GM21447 (cell line): ENCODE measurements at regions not wholly inside any gene's neighbourhood (a gene's known extent, or its start where the extent isn't known, plus 50 kb on each side); places are given as distances from the start of the nearest gene placed in this dataset.

Experiments used
- ATAC-seq: cut with Tn5 transposase; IDR thresholded peaks from one replicate; pipeline ENCODE4 v1.9.1; 2021; ENCODE audit not compliant: unreplicated experiment

- no peak for ATAC-seq
These were observed 168.5 kb downstream of the TEX36 start for GRCh38 chr10:125514206-125515162.

GRCh38 chr10:125513429-125514182 is 169.4 kb downstream of the TEX36 start:
- ATAC-seq = no peak

GRCh38 chr10:125510998-125511397 is 172.0 kb downstream of the TEX36 start:
- no peak for ATAC-seq

- no peak for ATAC-seq
These were observed 177.3 kb downstream of the TEX36 start for GRCh38 chr10:125505648-125506047.

GRCh38 chr10:125502276-125502675 is 180.7 kb downstream of the TEX36 start:
- no peak for ATAC-seq

GRCh38 chr10:125495386-125495785 is 187.6 kb downstream of the TEX36 start:
- no peak for ATAC-seq

- no peak for ATAC-seq
These were observed 188.2 kb downstream of the TEX36 start for GRCh38 chr10:125494651-125495239.

- no peak for ATAC-seq
These were observed 191.6 kb downstream of the TEX36 start for GRCh38 chr10:125491381-125491780.

GRCh38 chr10:125489731-125490130 is 193.2 kb downstream of the TEX36 start:
- ATAC-seq = no peak

GRCh38 chr10:125485665-125486064 is 197.3 kb downstream of the TEX36 start:
- ATAC-seq = no peak

GRCh38 chr10:125484035-125484732 is 198.8 kb downstream of the TEX36 start:
- ATAC-seq = no peak

GRCh38 chr10:125482637-125483036 is 200.3 kb downstream of the TEX36 start:
- ATAC-seq = no peak

GRCh38 chr10:125482108-125482507 is 200.9 kb downstream of the TEX36 start:
- no peak for ATAC-seq

GRCh38 chr10:125479059-125479458 is 203.9 kb downstream of the TEX36 start:
- no peak for ATAC-seq

GRCh38 chr10:125475815-125476214 is 207.1 kb downstream of the TEX36 start:
- no peak for ATAC-seq

- ATAC-seq = no peak
These were observed 209.7 kb downstream of the TEX36 start for GRCh38 chr10:125473143-125473793.

GRCh38 chr10:125472010-125472607 is 210.9 kb downstream of the TEX36 start:
- no peak for ATAC-seq

GRCh38 chr10:125468278-125468677 is 214.7 kb downstream of the TEX36 start:
- ATAC-seq = no peak

GRCh38 chr10:125466685-125467084 is 216.3 kb downstream of the TEX36 start:
- ATAC-seq = no peak

GRCh38 chr10:125462845-125463244 is 220.1 kb downstream of the TEX36 start:
- ATAC-seq = no peak
